HG03196 (cell line): ENCODE measurements at regions not wholly inside any gene's neighbourhood (a gene's known extent, or its start where the extent isn't known, plus 50 kb on each side); places are given as distances from the start of the nearest gene placed in this dataset.
"Not testable (repeated sequence)": the region's sequence is repeated elsewhere in the genome, so short reads cannot be mapped to it uniquely, and the experiment has no call there.

Source experiments
- ATAC-seq: cut with Tn5 transposase; IDR thresholded peaks from one replicate; pipeline ENCODE4 v1.9.1; 2021; ENCODE audit not compliant: unreplicated experiment

DNA sequence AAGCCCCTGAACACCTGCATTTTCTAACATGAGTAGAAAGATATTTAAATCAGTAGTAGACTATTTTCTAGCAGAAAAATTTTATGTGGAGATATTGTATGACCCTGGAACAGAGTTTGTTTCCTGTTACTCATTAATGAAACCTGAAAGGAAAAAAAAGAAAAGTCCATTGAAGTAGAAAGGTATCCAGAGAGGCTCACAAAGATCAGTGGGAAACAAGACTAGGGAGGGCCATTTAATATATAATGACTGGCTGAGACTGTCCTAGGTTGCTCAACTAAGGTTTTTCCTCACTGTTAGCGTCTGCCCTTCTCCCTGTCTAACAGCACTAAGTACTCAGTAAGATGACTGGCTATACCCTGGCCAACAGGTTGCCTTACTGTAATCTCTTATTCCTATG, 788.6 kb downstream of the GLUD2 start:
- no peak for ATAC-seq

DNA sequence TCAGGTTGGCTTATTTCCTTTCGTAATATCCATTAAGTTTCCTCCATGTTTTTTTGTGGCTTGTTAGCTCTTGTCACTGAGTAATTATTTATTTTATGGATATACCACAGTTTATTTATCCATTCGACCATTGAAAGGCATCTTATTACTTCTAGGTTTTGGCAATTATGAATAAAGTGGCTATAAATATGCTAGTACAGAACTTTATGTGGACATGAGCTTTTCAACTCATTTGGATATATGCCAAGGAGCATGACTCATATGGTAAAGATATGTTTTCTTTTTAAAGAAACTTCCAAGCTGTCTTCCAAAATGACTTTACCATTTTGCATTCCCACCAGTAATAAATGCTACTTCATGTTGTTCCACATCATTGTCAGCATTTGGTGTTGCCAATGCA, 803.6 kb downstream of the GLUD2 start:
- ATAC-seq: no peak

DNA sequence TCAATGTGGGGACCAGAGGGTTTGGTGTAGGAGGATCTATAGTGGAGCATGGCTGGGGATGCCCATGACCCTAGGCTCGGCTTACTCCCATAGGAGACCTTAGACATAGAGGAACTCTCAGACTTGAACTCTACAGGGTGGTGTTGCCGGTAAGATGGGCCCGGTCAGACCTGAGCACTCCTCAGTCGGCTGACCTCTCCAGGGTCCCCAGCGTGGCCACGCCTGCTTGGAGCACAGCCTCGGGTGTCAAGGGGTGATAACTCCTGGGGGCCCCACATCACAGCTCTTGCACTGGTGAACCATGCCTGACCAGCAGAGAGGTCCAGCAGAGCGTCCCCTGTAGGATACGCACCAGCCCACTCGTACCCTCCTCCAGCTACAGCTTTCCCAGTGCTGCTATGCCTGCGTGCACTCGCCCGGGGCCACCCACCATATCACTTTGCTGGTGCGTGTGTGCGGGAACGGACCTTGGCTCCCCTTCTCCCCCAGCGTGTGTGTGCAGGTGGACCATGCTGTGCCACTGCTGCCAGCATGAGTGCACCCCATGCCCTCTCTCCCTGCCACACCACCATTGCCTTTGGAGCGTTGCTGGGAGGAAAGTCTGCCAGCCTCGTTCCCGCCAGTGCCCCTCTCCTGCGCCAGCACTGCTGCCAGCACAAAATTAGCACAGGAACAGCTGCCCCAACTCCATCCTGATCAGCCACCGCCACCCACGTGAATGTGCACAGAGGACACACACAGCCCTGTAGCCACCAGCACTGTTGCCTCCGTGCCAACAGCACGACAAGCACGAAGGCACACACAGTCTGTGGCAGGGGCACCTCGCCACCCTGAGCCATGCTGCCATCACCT, 806.6 kb downstream of the GLUD2 start:
- ATAC-seq: no peak

DNA sequence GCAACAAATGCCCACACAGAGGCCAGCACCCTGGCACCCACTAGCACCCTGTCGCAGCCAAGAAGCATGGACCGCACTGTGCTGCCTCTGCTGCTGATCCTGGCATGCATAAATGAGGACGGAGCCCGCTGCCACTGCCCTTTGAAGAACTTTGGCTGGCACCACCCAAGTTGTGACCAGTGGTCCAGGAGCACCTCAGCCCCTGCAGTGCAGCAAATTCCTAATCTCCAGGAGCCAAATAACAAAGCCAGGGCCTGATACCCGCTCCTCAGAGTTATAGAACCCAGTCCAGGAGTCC, 807.2 kb downstream of the GLUD2 start:
- no peak for ATAC-seq

DNA sequence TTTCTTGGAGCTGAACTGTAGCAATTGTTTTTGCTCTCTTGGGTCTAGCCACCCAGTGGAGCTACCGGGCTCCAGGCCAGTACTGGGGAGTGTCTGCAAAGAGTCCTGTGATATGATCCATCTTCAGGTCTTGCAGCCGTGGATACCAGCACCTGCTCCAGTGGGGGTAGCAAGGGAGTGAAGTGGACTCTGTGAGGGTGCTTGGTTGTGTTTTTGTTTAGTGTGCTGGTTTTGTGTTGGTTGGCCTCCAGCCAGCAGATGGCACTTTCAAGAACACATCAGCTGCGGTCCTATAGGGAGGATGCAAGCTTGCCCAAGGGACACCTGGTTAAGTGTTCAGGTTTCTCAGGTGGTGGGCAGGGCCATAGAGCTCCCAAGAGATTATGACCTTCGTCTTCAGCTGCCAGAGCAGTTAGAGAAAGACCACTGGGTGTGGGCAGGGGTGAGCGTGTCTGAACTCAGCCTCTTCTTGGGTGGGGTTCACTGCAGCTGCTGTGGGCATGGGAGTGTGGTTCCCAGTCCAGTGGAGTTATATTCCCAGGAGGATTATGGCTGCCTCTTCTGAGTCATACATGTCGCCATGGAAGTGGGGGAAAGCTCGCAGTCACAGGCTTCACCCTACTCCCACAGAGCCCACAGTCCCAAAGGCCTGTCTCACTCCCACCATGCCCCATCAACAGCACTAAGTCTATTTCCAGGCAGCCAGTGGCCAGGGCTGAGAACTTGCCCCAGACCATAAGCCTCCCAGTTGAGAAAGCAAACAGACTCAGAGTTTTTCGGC, 811.6 kb downstream of the GLUD2 start:
- no peak for ATAC-seq

DNA sequence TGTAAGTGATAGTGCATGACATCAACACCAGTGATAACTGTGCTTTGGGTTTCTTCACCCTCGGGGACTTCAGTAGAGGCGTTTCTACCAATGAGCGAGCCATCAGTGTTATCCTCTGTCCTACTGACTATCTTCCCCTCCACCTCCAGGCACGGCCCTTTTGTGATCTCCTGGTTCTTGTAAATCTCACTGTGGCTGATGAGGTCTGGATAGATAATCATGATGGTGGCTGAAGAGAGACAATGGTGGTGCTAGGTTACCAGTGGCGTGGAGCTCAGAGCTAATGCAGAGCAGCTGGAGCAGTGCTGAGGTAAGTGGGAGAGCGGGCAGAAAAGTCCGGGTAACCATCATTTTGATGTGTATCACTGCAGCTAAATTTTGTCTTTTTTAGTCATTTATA, 816.6 kb downstream of the GLUD2 start:
- ATAC-seq: no peak

DNA sequence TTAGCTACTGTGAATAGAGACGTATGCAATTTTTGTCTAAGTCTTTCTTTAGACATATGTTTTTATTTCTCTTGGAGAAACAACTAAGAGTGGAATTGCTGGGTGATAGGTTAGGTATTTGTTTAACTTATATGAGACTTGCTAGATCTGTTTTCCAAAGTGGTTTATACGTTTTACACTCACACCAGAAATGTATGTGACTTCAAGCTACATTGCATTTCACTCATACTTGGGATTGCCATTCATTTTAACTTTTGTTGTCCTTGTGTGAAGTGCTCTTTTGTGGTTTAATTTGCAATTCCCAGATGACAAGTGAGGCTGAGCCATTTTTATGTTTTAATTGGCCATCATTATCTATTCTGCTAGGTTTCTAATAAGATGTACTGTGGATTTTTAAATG, 817.2 kb downstream of the GLUD2 start:
- no peak for ATAC-seq

DNA sequence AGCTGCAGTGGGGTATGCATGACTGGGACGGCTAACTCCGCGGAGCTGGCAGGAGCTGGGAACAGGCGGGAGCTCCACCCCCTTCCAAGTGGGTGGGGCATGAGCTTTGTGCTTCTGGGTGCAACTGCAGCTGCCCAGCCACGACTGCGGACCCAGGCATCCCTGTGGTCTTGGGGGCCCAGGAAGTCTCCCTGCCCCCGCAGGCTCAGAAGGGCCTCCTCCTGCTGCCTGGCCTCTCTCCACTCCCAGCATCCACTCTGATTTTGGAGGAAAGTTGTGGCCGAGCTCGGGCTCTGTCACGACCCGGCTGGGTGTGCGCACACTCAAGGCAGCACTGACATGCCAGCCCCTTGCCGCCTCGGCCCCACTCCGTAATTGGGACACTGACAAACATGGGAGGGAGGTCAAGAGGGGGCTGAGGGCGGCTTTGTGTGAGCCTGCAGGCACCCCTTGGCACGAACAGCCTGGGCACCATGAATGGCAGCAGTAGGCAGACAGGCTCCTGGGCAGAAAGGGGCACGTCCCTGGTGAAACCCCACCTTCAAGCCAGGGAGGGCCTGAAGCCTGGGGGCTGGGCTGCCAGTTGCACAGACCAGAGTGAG, 822.6 kb downstream of the GLUD2 start:
- ATAC-seq: no peak

DNA sequence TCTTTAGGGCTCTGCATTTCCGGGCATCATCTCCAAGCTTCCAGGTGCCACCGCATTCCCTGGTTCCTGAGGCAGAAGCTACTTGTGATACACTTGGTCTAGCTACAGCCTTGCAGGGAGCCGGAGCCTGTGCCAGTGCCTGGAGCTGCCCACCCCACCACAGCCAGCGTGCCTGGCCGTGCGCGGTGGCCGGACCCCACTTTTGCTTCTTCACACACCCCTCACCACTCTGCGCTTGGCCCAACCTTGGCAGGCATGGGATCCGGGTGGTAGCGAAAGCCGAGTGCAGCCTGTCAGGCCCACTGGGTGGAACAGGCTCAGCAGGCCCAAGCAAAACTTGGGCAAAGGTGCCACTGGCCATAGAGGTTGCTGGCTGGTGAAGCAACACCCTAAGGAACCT, 823.7 kb downstream of the GLUD2 start:
- ATAC-seq: no peak

DNA sequence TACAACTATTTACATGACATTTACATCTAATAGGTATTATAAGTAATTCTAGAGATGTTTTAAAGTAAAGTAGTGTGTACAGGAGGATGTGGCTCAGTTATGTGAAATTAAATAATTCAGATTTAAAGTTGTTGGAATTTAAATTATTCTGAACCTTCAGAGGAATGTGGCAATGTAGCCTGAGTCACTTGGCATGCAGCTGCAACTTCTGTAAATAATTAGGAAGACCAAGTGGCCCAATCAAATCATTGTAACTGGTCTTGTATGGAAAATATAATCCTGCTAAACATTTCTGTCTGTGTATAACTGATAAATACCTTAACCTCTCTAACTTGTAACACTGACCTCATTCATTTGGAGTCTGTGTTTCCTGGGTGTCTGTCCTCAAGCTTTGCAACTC, 828.9 kb downstream of the GLUD2 start:
- no peak for ATAC-seq

DNA sequence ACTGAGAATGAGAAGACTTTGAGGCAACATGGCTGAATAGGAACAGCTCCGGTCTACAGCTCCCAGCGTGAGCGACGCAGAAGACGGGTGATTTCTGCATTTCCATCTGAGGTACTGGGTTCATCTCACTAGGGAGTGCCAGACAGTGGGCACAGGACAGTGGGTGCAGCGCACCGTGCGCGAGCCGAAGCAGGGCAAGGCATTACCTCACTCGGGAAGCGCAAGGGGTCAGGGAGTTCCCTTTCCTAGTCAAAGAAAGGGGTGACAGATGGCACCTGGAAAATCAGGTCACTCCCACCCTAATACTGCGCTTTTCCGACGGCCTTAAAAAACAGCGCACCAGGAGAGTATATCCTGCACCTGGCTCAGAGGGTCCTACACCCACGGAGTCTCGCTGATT, 829.9 kb downstream of the GLUD2 start:
- ATAC-seq: not testable (repeated sequence)

DNA sequence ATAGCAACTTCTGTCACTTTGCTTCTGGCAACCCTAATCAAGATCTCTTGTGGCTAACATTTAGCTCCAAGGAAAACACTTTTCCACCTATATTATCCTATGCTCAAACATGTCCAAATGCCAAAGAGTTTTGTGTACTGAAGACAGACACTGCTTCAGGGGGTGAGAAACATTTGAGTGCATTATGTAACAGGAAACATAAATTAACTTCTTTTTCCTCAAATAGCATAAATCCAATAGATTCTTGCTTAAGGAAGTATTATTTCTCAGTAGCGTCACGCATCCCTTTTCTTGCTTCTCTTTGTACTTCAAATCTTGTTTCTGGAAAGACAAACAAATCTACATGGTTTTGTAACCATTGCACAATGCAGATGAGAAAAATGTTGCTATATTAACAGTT, 839.1 kb downstream of the GLUD2 start:
- no peak for ATAC-seq

DNA sequence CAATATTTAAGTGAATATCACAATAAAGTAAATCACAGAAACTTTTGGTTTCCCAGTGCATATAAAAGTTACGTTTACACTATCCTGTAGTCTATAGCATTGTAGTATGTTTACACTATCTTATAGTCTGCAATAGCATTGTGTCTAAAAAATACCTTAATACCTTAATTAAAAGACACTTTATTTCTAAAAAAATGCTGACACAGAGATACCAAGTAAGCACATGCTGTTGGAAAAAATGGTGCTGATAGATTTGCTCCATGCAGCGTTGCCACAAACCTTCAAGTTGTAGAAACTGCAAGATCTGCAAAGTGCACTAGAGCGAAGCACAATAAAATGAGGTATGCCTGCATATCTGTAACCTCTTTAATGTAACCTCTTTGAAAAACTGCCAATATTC, 847.3 kb downstream of the GLUD2 start:
- no peak for ATAC-seq

DNA sequence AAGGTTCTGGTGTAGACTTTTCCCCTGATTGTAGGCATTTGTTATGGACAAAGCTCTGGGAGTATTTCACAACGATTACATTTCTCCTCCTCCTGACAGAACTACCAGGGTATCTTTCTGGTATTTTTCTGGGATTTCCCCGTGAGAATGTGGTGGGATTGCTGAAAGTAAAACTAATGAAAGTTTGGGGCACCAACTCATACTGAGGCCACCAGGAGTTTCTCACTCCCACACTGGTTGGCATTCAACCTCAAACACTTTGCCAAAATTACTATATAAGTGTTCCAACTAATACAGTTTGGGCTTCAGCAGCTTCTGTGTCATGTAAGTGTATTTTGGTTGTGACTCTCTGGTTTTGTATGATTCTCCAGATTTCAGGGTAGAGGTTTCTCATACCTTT, 855.1 kb downstream of the GLUD2 start:
- no peak for ATAC-seq

DNA sequence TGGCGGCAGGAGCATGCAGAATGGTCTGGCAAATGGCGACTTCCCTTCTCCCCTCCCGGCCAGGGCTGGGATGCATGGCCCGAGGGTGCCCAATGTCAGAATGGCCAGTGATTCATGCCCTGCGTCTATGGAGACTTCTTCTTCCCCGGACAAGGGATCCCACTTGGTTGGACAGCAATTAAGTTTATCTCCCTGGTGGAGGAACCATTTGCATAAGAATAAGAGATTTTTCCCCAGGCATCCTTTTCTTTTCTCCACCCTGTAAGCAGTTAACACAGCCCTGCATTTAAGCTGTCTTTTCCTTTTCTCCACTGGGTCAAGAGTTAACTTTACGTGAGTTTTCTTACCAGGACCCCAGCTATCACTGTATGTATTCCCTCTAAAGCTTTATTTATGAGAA, 856.6 kb downstream of the GLUD2 start:
- ATAC-seq: no peak

DNA sequence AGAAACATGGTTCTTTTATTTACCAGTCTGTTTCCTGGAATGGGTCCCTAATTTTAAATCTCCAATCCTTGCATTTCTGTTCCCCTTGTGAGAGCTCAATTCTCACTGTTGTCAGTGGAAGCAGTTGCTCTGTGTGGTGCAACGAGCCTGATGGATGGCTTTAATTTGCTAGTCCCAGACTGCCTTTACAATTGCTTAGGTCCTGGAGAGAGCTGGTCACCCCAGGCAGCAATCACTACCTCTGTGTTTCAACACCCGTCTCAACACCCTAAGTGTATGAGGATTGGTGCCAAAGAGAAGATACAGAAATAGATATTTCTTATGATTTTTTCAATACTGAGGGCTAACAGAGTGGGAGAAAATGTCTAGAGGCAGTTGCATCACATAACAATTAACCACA, 873.8 kb downstream of the GLUD2 start:
- no peak for ATAC-seq

DNA sequence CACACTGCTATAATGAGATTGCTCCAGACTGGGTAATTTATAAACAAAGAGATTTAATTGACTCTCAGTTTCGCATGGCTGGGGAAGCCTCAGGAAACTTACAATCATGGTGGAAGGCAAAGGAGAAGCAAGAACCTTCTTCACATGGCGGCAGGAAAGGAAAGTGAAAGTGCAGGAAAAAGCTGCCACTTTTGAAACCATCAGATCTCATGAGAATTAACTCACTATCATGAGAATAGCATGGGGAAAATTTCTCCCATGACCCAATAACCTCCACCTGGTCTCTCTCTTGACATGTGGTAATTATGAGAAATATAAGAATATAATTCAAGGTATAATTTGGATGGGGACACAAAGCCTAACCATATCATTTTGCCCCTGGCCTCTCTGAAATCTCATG, 884.2 kb downstream of the GLUD2 start:
- no peak for ATAC-seq

DNA sequence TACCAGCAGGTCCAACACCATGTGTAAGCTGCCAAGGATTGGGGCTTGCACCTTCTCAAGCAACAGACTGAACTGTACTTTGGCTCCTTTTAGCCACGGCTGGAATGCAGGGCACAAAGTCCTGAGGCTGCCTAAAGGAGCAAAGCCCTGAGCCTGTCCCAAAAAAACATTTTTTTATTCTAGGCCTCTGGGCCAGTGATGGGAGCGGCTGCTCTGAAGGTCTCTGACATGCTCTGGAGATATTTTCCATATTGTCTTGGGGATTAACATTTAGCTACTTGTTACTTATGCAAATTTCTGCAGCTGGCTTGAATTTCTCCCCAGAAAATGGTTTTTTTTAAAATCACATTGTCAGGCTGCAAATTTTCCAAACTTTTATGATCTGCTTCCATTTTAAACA, 885.3 kb downstream of the GLUD2 start:
- ATAC-seq: no peak

DNA sequence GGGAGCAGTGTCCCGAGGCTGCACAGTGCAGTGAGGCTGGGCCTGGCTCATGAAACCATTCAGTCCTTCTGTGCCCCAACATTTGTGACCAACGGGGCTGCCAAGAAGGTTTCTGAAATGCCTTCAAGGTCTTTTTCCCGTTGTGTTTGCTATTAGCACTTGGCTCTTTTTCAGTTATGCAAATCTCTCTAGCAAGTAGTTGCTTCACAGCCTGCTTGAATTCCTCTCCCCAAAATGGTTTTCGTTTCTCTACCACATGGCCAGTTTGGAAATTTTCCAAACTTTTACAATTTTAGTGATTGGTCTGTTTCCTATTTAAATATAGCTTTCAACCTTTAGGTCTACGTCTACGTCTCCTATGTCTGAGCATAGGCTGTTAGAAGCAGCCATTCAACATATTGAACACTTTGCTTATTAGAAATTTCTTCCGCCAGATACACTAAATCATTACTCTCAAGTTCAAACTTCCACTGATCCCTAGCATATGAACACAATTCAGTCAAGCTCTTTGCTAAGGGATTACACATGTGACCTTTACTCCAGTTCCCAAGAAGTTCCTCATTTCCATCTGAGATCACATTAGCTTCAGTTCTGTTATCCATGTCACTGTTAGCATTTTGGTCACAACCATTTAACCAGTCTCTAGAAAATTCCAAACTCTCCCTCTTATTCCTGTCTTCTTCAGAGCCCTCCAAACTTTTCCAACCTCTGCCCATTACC, 901.8 kb downstream of the GLUD2 start:
- no peak for ATAC-seq

DNA sequence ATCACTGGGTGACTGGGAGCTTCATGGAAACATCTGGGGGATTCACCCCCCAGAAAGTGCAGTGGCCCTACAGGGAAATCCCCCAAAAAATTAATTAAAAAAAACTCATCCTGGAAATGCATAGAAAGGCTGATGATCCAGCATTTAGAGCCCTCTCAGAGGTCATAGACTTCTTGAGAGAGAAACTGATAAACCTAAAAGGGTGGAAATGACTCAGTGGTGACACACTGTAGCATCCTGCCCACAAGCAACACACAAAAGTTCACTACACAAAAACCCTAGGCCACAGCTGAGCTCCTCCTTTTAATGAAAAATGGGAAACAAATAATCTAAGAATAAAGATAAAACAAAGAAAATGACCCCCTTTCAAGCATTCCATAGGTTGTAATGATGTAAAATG, 911.5 kb downstream of the GLUD2 start:
- ATAC-seq: no peak

DNA sequence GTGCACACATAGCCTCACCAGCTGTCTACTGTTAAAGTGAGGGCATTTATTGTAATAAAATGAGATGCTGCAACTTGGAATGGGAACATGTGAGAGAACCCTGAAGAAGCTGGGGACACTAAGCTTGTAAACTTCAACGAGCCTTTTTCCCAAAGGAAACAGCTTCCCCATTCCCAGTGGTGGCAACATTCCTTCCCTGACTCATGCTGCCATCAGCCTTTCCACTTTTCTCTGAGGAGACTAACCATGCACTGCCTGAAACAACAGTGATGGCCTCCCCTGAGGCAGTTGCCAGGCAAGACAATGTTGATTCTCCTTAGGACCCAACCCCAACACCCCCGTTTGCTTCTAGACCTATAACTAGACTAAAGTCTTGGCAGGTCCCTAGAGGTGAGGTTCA, 928.3 kb downstream of the GLUD2 start:
- no peak for ATAC-seq

DNA sequence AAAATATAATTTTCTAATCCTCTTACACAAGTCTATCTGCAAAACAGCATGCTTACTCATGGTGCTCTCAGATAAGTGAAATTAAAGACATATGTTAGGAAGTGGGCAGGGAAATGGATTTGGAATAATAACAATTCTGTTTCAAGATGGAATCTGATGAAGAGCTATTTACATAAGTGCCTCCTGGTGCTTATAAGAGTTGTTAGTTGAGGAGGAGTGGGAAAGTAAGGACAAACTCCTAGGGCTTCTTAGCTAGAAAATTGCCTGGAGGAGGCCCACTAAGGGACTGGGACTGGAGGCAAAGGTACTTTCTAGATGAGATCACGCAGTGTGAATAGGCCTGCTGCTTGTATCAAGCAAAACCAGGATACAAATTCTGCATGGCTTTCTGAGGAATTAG, 939.8 kb downstream of the GLUD2 start:
- no peak for ATAC-seq
